H9 (cell line): ENCODE measurements at regions not wholly inside any gene's neighbourhood (a gene's known extent, or its start where the extent isn't known, plus 50 kb on each side); places are given as distances from the start of the nearest gene placed in this dataset.
"Not testable (repeated sequence)": the region's sequence is repeated elsewhere in the genome, so short reads cannot be mapped to it uniquely, and the experiment has no call there.

Experiments
- DNase-seq: peaks from one replicate; pipeline ENCODE4 v3.0.0-alpha.2; 2017
- H2AFZ ChIP-seq: one replicate; pipeline ENCODE4 v1.6.1; 2013; ENCODE audit warnings: mild to moderate bottlenecking, low read length, control low read depth, moderate library complexity
- H2AK5ac ChIP-seq: 2 replicates; pipeline ENCODE4 v1.6.1; 2013; ENCODE audit warnings: low read length, control low read depth, mixed read lengths; ENCODE audit not compliant: insufficient read length
- H2BK120ac ChIP-seq: one replicate; pipeline ENCODE4 v1.6.1; 2013; ENCODE audit warnings: low read depth, mild to moderate bottlenecking, low read length, control low read depth, inconsistent platforms; ENCODE audit not compliant: poor library complexity, severe bottlenecking
- H2BK12ac ChIP-seq: 2 replicates; pipeline ENCODE4 v1.6.1; 2013; ENCODE audit warnings: low read length, control low read depth, mixed read lengths, low read depth; ENCODE audit not compliant: insufficient read length
- H2BK15ac ChIP-seq: 2 replicates; pipeline ENCODE4 v1.6.1; 2013; ENCODE audit warnings: low read depth, low read length, control low read depth
- H2BK20ac ChIP-seq: one replicate; pipeline ENCODE4 v1.6.1; 2013; ENCODE audit warnings: low read depth, mild to moderate bottlenecking, low read length, control low read depth, inconsistent platforms; ENCODE audit not compliant: poor library complexity, severe bottlenecking
- H2BK5ac ChIP-seq: 2 replicates; pipeline ENCODE4 v1.6.1; 2013; ENCODE audit warnings: low read length, control low read depth, mixed read lengths; ENCODE audit not compliant: insufficient read length
- H3K14ac ChIP-seq: 2 replicates; pipeline ENCODE4 v1.6.1; 2013; ENCODE audit warnings: low read length, control low read depth; ENCODE audit not compliant: insufficient read depth
- H3K18ac ChIP-seq: 2 replicates; pipeline ENCODE4 v1.6.1; 2013; ENCODE audit warnings: low read depth, mild to moderate bottlenecking, mixed read lengths, low read length, control low read depth; ENCODE audit not compliant: insufficient read length
- H3K23ac ChIP-seq: 2 replicates; pipeline ENCODE4 v1.6.1; 2013; ENCODE audit warnings: low read length, control low read depth, mixed read lengths, low read depth; ENCODE audit not compliant: insufficient read length
- H3K23me2 ChIP-seq: 2 replicates; pipeline ENCODE4 v1.6.1; 2013; ENCODE audit warnings: low read depth, mild to moderate bottlenecking, mixed read lengths, low read length, control low read depth; ENCODE audit not compliant: insufficient read length, poor library complexity, severe bottlenecking
- H3K27ac ChIP-seq: 2 replicates; pipeline ENCODE4 v1.5.1; 2013; ENCODE audit warnings: low read length, control low read depth, mixed read lengths, low read depth; ENCODE audit not compliant: insufficient read length
- H3K27me3 ChIP-seq: 2 replicates; pipeline ENCODE4 v1.6.1; 2013; ENCODE audit warnings: low read length, control low read depth, inconsistent platforms; ENCODE audit not compliant: insufficient read depth
- H3K4ac ChIP-seq: 2 replicates; pipeline ENCODE4 v1.6.1; 2013; ENCODE audit warnings: low read depth, mild to moderate bottlenecking, control low read depth, inconsistent platforms, low read length, moderate library complexity
- H3K4me1 ChIP-seq: 2 replicates; pipeline ENCODE4 v1.6.1; 2013; ENCODE audit warnings: low read length, control low read depth, inconsistent platforms; ENCODE audit not compliant: insufficient read depth
- H3K4me2 ChIP-seq: 2 replicates; pipeline ENCODE4 v1.6.1; 2013; ENCODE audit warnings: low read length, control low read depth, mixed read lengths; ENCODE audit not compliant: insufficient read length, insufficient read depth
- H3K56ac ChIP-seq: 2 replicates; pipeline ENCODE4 v1.6.1; 2013; ENCODE audit warnings: low read depth, mild to moderate bottlenecking, mixed read lengths, low read length, control low read depth; ENCODE audit not compliant: insufficient read length
- H3K79me1 ChIP-seq: 2 replicates; pipeline ENCODE4 v1.6.1; 2013; ENCODE audit warnings: low read depth, mild to moderate bottlenecking, moderate library complexity, low read length, control low read depth, inconsistent platforms; ENCODE audit not compliant: insufficient read depth, poor library complexity, severe bottlenecking
- H3K79me2 ChIP-seq: 2 replicates; pipeline ENCODE4 v1.6.1; 2013; ENCODE audit warnings: low read length, control low read depth, inconsistent platforms; ENCODE audit not compliant: insufficient read depth
- H3K9ac ChIP-seq: 2 replicates; pipeline ENCODE4 v1.6.1; 2013; ENCODE audit warnings: low read length, control low read depth, mixed read lengths; ENCODE audit not compliant: insufficient read length; ENCODE audit errors: extremely low read depth
- H3K9me3 ChIP-seq: one replicate; pipeline ENCODE4 v1.6.1; 2013; ENCODE audit warnings: low read depth, low read length, inconsistent platforms; ENCODE audit not compliant: control insufficient read depth
- H3T11ph ChIP-seq: one replicate; pipeline ENCODE4 v1.6.1; 2013; ENCODE audit warnings: mild to moderate bottlenecking, low read length, control low read depth, inconsistent platforms
- H4K20me1 ChIP-seq: one replicate; pipeline ENCODE4 v1.6.1; 2013; ENCODE audit not compliant: control insufficient read depth, insufficient read length, insufficient read depth
- H4K5ac ChIP-seq: 2 replicates; pipeline ENCODE4 v1.6.1; 2013; ENCODE audit warnings: low read depth, mild to moderate bottlenecking, mixed read lengths, low read length, control low read depth; ENCODE audit not compliant: insufficient read length
- H4K8ac ChIP-seq: replicated peaks from 2 replicates; pipeline ENCODE4 v1.6.1; 2013; ENCODE audit warnings: low read length, control low read depth, mixed read lengths, low read depth; ENCODE audit not compliant: insufficient read length
- H4K91ac ChIP-seq: 2 replicates; pipeline ENCODE4 v1.6.1; 2013; ENCODE audit warnings: low read depth, mild to moderate bottlenecking, moderate library complexity, mixed read lengths, low read length, control low read depth; ENCODE audit not compliant: insufficient read length
- H3K27ac Mint-ChIP-seq, 3 experiments: 2 replicates in 2 of 3; 3 replicates in 1 of 3; pipeline ENCODE4 v1.8.0; 2020 to 2021; ENCODE audit warnings: mixed read lengths in 3 of 3, mild to moderate bottlenecking in 1 of 3, moderate library complexity in 1 of 3
- H3K27me3 Mint-ChIP-seq: 2 replicates; pipeline ENCODE4 v1.8.0; 2021; ENCODE audit warnings: low read depth, mild to moderate bottlenecking, moderate library complexity, mixed read lengths
- H3K36me3 Mint-ChIP-seq, 3 experiments: 2 replicates in 2 of 3; 3 replicates in 1 of 3; pipeline ENCODE4 v1.8.0; 2020 to 2021; ENCODE audit warnings: low read depth in 3 of 3, mixed read lengths in 3 of 3; ENCODE audit not compliant: insufficient read depth in 1 of 3
- H3K4me1 Mint-ChIP-seq, 2 experiments: 2 replicates each; pipeline ENCODE4 v1.8.0; 2020; ENCODE audit warnings: mixed read lengths in 2 of 2
- H3K4me3 Mint-ChIP-seq, 2 experiments: 2 replicates in 1 of 2; 3 replicates in 1 of 2; pipeline ENCODE4 v1.8.0; 2020 to 2021; ENCODE audit warnings: mild to moderate bottlenecking in 2 of 2, mixed read lengths in 2 of 2, moderate library complexity in 1 of 2
- H3K9me3 Mint-ChIP-seq, 2 experiments: 2 replicates in 1 of 2; 3 replicates in 1 of 2; pipeline ENCODE4 v1.8.0; 2020; ENCODE audit warnings: mild to moderate bottlenecking in 2 of 2, mixed read lengths in 2 of 2, moderate library complexity in 1 of 2
- WGBS: extraction: QIAGEN DNeasy Blood & Tissue Kit; methylation state at CpG from one replicate; pipeline ENCODE4 v1.1.7; 2013; ENCODE audit warnings: missing lambda C conversion rate, low lambda C conversion rate, mixed read lengths; ENCODE audit not compliant: insufficient read length; ENCODE audit errors: extremely low coverage; 5-methylcytosine and 5-hydroxymethylcytosine counted together
- TF ChIP-seq, protein P1 (sequence below): fragments of 200-600 bp; sonication (generic); conservative IDR thresholded peaks from 3 replicates; pipeline ENCODE4 v1.8.0; 2021; ENCODE audit warnings: antibody characterized with exemption, mild to moderate bottlenecking

DNA sequence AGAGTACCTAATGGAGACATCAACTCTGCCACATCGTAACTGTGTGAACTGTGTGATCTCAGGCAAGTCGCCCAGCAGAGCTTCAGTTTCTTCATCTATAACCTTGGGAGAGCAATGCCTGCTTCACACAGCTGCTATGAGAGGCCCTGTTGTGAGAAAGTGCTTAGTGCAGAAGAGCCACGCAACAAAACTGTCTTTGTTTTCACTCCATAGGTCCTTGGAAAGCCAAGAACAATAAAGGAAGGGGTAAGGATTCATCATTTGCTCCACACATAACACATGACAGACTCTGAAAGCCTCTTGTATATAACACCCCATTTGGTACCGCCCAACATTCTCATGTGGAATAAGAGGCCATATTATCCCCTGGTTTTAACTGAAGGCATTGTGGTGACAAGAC lies 231.9 kb upstream of the ISX start:
- peaks cover 3% of the 10 kb centered on the region for H3K27me3 Mint-ChIP-seq
- Histone ChIP-seq H2BK20ac (no peak overlapping the region), H3K56ac (no peak overlapping the region), H3K4me2 (no peak overlapping the region), H3K27ac (no peak overlapping the region), H3K14ac (no peak overlapping the region), H2BK5ac (no peak overlapping the region), H2AFZ (no peak overlapping the region), H4K91ac (no peak overlapping the region), H3T11ph (no peak overlapping the region), H2AK5ac (no peak overlapping the region), H3K23ac (no peak overlapping the region), H3K23me2 (no peaks in the 10 kb centered on the region), H3K9ac (no peak overlapping the region), H2BK15ac (no peak overlapping the region), H4K8ac (no peak overlapping the region), H3K79me2 (no peaks in the 10 kb centered on the region), H4K20me1 (no peaks in the 10 kb centered on the region), H3K4me1 (no peaks in the 10 kb centered on the region; the same call in 1 of the 2 replicates), H3K18ac (no peak overlapping the region), H2BK12ac (no peak overlapping the region), H2BK120ac (no peak overlapping the region), H3K4ac (no peak overlapping the region), H3K9me3 (no peaks in the 10 kb centered on the region), H3K79me1 (no peaks in the 10 kb centered on the region), H4K5ac (no peak overlapping the region), H3K27me3 (no peaks in the 10 kb centered on the region)
- no peak for DNase-seq
- no peak overlapping the region; a peak in 2 of 7 replicates for H3K27ac Mint-ChIP-seq
- no peak overlapping the region for H3K4me3 Mint-ChIP-seq
- no CpG with 5 or more reads among the region's 4 CpGs for WGBS
- TF ChIP-seq, protein P1, sequence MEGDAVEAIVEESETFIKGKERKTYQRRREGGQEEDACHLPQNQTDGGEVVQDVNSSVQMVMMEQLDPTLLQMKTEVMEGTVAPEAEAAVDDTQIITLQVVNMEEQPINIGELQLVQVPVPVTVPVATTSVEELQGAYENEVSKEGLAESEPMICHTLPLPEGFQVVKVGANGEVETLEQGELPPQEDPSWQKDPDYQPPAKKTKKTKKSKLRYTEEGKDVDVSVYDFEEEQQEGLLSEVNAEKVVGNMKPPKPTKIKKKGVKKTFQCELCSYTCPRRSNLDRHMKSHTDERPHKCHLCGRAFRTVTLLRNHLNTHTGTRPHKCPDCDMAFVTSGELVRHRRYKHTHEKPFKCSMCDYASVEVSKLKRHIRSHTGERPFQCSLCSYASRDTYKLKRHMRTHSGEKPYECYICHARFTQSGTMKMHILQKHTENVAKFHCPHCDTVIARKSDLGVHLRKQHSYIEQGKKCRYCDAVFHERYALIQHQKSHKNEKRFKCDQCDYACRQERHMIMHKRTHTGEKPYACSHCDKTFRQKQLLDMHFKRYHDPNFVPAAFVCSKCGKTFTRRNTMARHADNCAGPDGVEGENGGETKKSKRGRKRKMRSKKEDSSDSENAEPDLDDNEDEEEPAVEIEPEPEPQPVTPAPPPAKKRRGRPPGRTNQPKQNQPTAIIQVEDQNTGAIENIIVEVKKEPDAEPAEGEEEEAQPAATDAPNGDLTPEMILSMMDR: no peak
- no peaks in the 10 kb centered on the region; a peak in 2 of 5 replicates for H3K9me3 Mint-ChIP-seq
- H3K36me3 Mint-ChIP-seq: peaks cover 0 to 1% (median under 1%) of the 10 kb centered on the region in 3 experiments; a peak in 2 of 7 replicates
- peaks cover 52 to 62% of the 10 kb centered on the region in 2 experiments for H3K4me1 Mint-ChIP-seq

DNA sequence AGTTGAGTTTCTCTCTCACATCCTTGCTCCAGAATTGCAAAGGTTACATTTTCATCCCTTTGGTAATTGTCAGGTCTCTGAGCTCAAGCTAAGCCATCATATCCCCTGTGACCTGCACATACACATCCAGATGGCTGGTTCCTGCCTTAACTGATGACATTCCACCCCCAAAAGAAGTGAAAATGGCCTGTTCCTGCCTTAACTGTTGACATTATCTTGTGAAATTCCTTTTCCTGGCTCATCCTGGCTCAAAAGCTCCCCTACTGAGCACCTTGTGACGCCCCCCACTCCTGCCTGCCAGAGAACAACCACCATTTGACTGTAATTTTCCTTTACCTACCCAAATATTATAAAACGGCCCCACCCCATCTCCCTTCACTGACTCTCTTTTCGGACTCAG lies 231.4 kb upstream of the ISX start:
- H3K4me1 ChIP-seq, H3K18ac ChIP-seq, H2AFZ ChIP-seq, H3K4ac ChIP-seq, H2BK15ac ChIP-seq, DNase-seq, H3K27me3 Mint-ChIP-seq, H2BK12ac ChIP-seq, H2BK120ac ChIP-seq, H3K14ac ChIP-seq, H4K5ac ChIP-seq, H3K27ac ChIP-seq, H3K23ac ChIP-seq, H3K9me3 ChIP-seq, H3K79me1 ChIP-seq, H2AK5ac ChIP-seq, H3K9me3 Mint-ChIP-seq, H2BK5ac ChIP-seq, H4K8ac ChIP-seq, H4K20me1 ChIP-seq, H3T11ph ChIP-seq, H3K4me3 Mint-ChIP-seq, H3K4me2 ChIP-seq, H3K79me2 ChIP-seq, H4K91ac ChIP-seq, H3K23me2 ChIP-seq, H3K36me3 Mint-ChIP-seq, H3K9ac ChIP-seq, H3K56ac ChIP-seq, H2BK20ac ChIP-seq, H3K27me3 ChIP-seq: not testable (repeated sequence)
- WGBS: no CpG with 5 or more reads among the region's 3 CpGs
- peaks cover 57 to 66% of the 10 kb centered on the region in 2 experiments for H3K4me1 Mint-ChIP-seq
- H3K27ac Mint-ChIP-seq: peak overlapping the region; percentile 23 to 68 (median 32); a peak in 6 of 7 replicates
